Renal cortex interstitium (tissue), 11 donors: ENCODE measurements at regions not wholly inside any gene's neighbourhood (a gene's known extent, or its start where the extent isn't known, plus 50 kb on each side); places are given as distances from the start of the nearest gene placed in this dataset.

Experiments used
- DNase-seq, 11 donors: peaks; one replicate each; pipeline ENCODE4 v3.0.0-alpha.2; 2013; ENCODE audit warnings: low read depth in 9 of 11, low spot score in 4 of 11; ENCODE audit errors: extremely low read depth in 1 of 11

GRCh38 chr5:135210286-135211055 lies 176.4 kb upstream of the PITX1 start:
- no peak for DNase-seq

- no peak for DNase-seq
Measured at GRCh38 chr5:135208903-135209721, 175.1 kb upstream of the PITX1 start.

GRCh38 chr5:135208555-135208902 lies 174.5 kb upstream of the PITX1 start:
- DNase-seq, result no peak

GRCh38 chr5:135207866-135208265 lies 173.8 kb upstream of the PITX1 start:
- no peak for DNase-seq

GRCh38 chr5:135206862-135207261 lies 172.8 kb upstream of the PITX1 start:
- no peak for DNase-seq

- DNase-seq, result no peak
Measured at GRCh38 chr5:135205632-135206349, 171.8 kb upstream of the PITX1 start.

GRCh38 chr5:135204151-135204600 lies 170.1 kb upstream of the PITX1 start:
- no peak for DNase-seq

GRCh38 chr5:135203593-135204036 lies 169.6 kb upstream of the PITX1 start:
- no peak for DNase-seq

GRCh38 chr5:135203019-135203418 lies 169.0 kb upstream of the PITX1 start:
- DNase-seq, result no peak

- no peak for DNase-seq
Measured at GRCh38 chr5:135199919-135200318, 165.9 kb upstream of the PITX1 start.

GRCh38 chr5:135196483-135196882 lies 162.5 kb upstream of the PITX1 start:
- DNase-seq, result no peak

- no peak for DNase-seq
Measured at GRCh38 chr5:135195270-135195608, 161.2 kb upstream of the PITX1 start.

- no peak for DNase-seq
Measured at GRCh38 chr5:135194573-135195269, 160.7 kb upstream of the PITX1 start.

- no peak for DNase-seq
Measured at GRCh38 chr5:135194126-135194488, 160.1 kb upstream of the PITX1 start.

- no peak for DNase-seq
Measured at GRCh38 chr5:135193213-135194125, 159.4 kb upstream of the PITX1 start.

- DNase-seq, result no peak
Measured at GRCh38 chr5:135192351-135192750, 158.3 kb upstream of the PITX1 start.

- DNase-seq, result peak; percentile 48 to 79 (median 76)
Measured at GRCh38 chr5:135191084-135191826, 157.2 kb upstream of the PITX1 start.
